Glutamatergic neuron (in vitro differentiated cells): ENCODE measurements at regions not wholly inside any gene's neighbourhood (a gene's known extent, or its start where the extent isn't known, plus 50 kb on each side); places are given as distances from the start of the nearest gene placed in this dataset.

Experiments
- DNase-seq: peaks from one replicate; pipeline ENCODE4 v3.0.0; 2022
- H3K27ac Mint-ChIP-seq: one replicate; pipeline ENCODE4 v1.8.0; 2020; ENCODE audit warnings: mild to moderate bottlenecking, mixed read lengths, inconsistent platforms; ENCODE audit not compliant: unreplicated experiment
- H3K27me3 Mint-ChIP-seq: one replicate; pipeline ENCODE4 v1.8.0; 2020; ENCODE audit warnings: mild to moderate bottlenecking, moderate library complexity, mixed read lengths, inconsistent platforms; ENCODE audit not compliant: unreplicated experiment
- H3K36me3 Mint-ChIP-seq: one replicate; pipeline ENCODE4 v1.8.0; 2020; ENCODE audit warnings: mild to moderate bottlenecking, mixed read lengths, inconsistent platforms; ENCODE audit not compliant: unreplicated experiment
- H3K4me1 Mint-ChIP-seq: one replicate; pipeline ENCODE4 v1.8.0; 2020; ENCODE audit warnings: mild to moderate bottlenecking, low read depth, mixed read lengths, inconsistent platforms; ENCODE audit not compliant: unreplicated experiment
- H3K4me3 Mint-ChIP-seq: one replicate; pipeline ENCODE4 v1.8.0; 2020; ENCODE audit warnings: mild to moderate bottlenecking, mixed read lengths, inconsistent platforms; ENCODE audit not compliant: unreplicated experiment
- H3K9me3 Mint-ChIP-seq: one replicate; pipeline ENCODE4 v1.8.0; 2020; ENCODE audit warnings: mild to moderate bottlenecking, moderate library complexity, mixed read lengths, inconsistent platforms; ENCODE audit not compliant: unreplicated experiment
- CTCF ChIP-seq: fragments of 200-600 bp; sonication (generic); IDR thresholded peaks from one replicate; pipeline ENCODE4 v1.5.0; 2021; ENCODE audit not compliant: partially characterized antibody, unreplicated experiment

- Mint-ChIP-seq H3K27me3 (no peaks in the 10 kb centered on the region), H3K9me3 (peaks cover 2% of the 10 kb centered on the region), H3K36me3 (no peaks in the 10 kb centered on the region), H3K4me1 (no peaks in the 10 kb centered on the region), H3K4me3 (no peak overlapping the region), H3K27ac (no peak overlapping the region)
- no peak for TF ChIP-seq CTCF
- no peak for DNase-seq
Observed at GRCh38 chr5:143537056-143537455, 133.6 kb upstream of the NR3C1 start.

GRCh38 chr5:143536364-143536763 is 132.9 kb upstream of the NR3C1 start:
- no peaks in the 10 kb centered on the region for H3K36me3 Mint-ChIP-seq
- TF ChIP-seq CTCF, result no peak

GRCh38 chr5:143534761-143535154 is 131.3 kb upstream of the NR3C1 start:
- H3K9me3 Mint-ChIP-seq, result peaks cover 2% of the 10 kb centered on the region
- no peaks in the 10 kb centered on the region for H3K4me1 Mint-ChIP-seq
- H3K36me3 Mint-ChIP-seq, result no peaks in the 10 kb centered on the region
- H3K27ac Mint-ChIP-seq, result no peak overlapping the region
- DNase-seq, result no peak
- TF ChIP-seq CTCF, result no peak
- H3K27me3 Mint-ChIP-seq, result no peaks in the 10 kb centered on the region
- H3K4me3 Mint-ChIP-seq, result no peak overlapping the region

More at GRCh38 chr5:143536364-143536763, 132.9 kb upstream of the NR3C1 start:
- Mint-ChIP-seq H3K4me3 (no peak overlapping the region), H3K27me3 (no peaks in the 10 kb centered on the region), H3K27ac (no peak overlapping the region), H3K9me3 (peaks cover 2% of the 10 kb centered on the region), H3K4me1 (no peaks in the 10 kb centered on the region)
- no peak for DNase-seq

- Mint-ChIP-seq H3K36me3 (no peaks in the 10 kb centered on the region), H3K27me3 (no peaks in the 10 kb centered on the region), H3K4me3 (no peak overlapping the region), H3K9me3 (no peaks in the 10 kb centered on the region), H3K27ac (no peak overlapping the region), H3K4me1 (no peaks in the 10 kb centered on the region)
- no peak for DNase-seq
- TF ChIP-seq CTCF, result no peak
Observed at GRCh38 chr5:143533978-143534760, 130.7 kb upstream of the NR3C1 start.

- Mint-ChIP-seq H3K27ac (no peak overlapping the region), H3K4me1 (no peaks in the 10 kb centered on the region), H3K9me3 (no peaks in the 10 kb centered on the region), H3K4me3 (no peak overlapping the region), H3K36me3 (no peaks in the 10 kb centered on the region), H3K27me3 (no peaks in the 10 kb centered on the region)
- no peak for DNase-seq
- TF ChIP-seq CTCF, result no peak
Observed at GRCh38 chr5:143533475-143533874, 130.0 kb upstream of the NR3C1 start.
